ENCODE measurements at regions not wholly inside any gene's neighbourhood (a gene's known extent, or its start where the extent isn't known, plus 50 kb on each side); places are given as distances from the start of the nearest gene placed in this dataset.
"Not testable (repeated sequence)": the region's sequence is repeated elsewhere in the genome, so short reads cannot be mapped to it uniquely, and the experiment has no call there.

- DNase-seq: peak; percentile 89
Observed at GRCh38 chr12:89225808-89226411, 126.4 kb downstream of the DUSP6 start.

- peak; percentile 89 for DNase-seq
Observed at GRCh38 chr12:89225401-89225800, 126.9 kb downstream of the DUSP6 start.

GRCh38 chr12:89222580-89222979 lies 129.7 kb downstream of the DUSP6 start:
- not testable (repeated sequence) for DNase-seq

- no peak for DNase-seq
Observed at GRCh38 chr12:89217472-89217871, 134.8 kb downstream of the DUSP6 start.

GRCh38 chr12:89216211-89216952 lies 135.9 kb downstream of the DUSP6 start:
- DNase-seq: no peak

- no peak for DNase-seq
Observed at GRCh38 chr12:89215196-89215595, 137.1 kb downstream of the DUSP6 start.

- no peak for DNase-seq
Observed at GRCh38 chr12:89213747-89214146, 138.6 kb downstream of the DUSP6 start.

- no peak for DNase-seq
Observed at GRCh38 chr12:89213139-89213538, 139.2 kb downstream of the DUSP6 start.

- DNase-seq: no peak
Observed at GRCh38 chr12:89212339-89212771, 139.9 kb downstream of the DUSP6 start.

- DNase-seq: no peak
Observed at GRCh38 chr12:89211456-89211855, 140.8 kb downstream of the DUSP6 start.

- DNase-seq: no peak
Observed at GRCh38 chr12:89210277-89210676, 142.0 kb downstream of the DUSP6 start.

- no peak for DNase-seq
Observed at GRCh38 chr12:89208661-89209096, 143.6 kb downstream of the DUSP6 start.

GRCh38 chr12:89206390-89206789 lies 145.9 kb downstream of the DUSP6 start:
- no peak for DNase-seq

- DNase-seq: no peak
Observed at GRCh38 chr12:89205517-89205916, 146.8 kb downstream of the DUSP6 start.

GRCh38 chr12:89203144-89203543 lies 149.2 kb downstream of the DUSP6 start:
- DNase-seq: no peak

GRCh38 chr12:89200217-89200616 lies 152.1 kb downstream of the DUSP6 start:
- DNase-seq: no peak

- no peak for DNase-seq
Observed at GRCh38 chr12:89195470-89195869, 156.8 kb downstream of the DUSP6 start.

GRCh38 chr12:89194683-89195082 lies 157.6 kb downstream of the DUSP6 start:
- DNase-seq: no peak

GRCh38 chr12:89192429-89192828 lies 159.9 kb downstream of the DUSP6 start:
- no peak for DNase-seq

GRCh38 chr12:89191597-89191996 lies 160.7 kb downstream of the DUSP6 start:
- DNase-seq: not testable (repeated sequence)

- no peak for DNase-seq
Observed at GRCh38 chr12:89189448-89189847, 162.9 kb downstream of the DUSP6 start.

GRCh38 chr12:89187507-89187906 lies 164.8 kb downstream of the DUSP6 start:
- no peak for DNase-seq

- no peak for DNase-seq
Observed at GRCh38 chr12:89185889-89186288, 166.4 kb downstream of the DUSP6 start.

- DNase-seq: no peak
Observed at GRCh38 chr12:89185181-89185580, 167.1 kb downstream of the DUSP6 start.

GRCh38 chr12:89183985-89184435 lies 168.3 kb downstream of the DUSP6 start:
- DNase-seq: no peak

All from NCI-H510A (cell line).